ENCODE measurements at regions not wholly inside any gene's neighbourhood (a gene's known extent, or its start where the extent isn't known, plus 50 kb on each side); places are given as distances from the start of the nearest gene placed in this dataset.

- Histone ChIP-seq H3K9me3 (no peaks in the 10 kb centered on the region), H3K9ac (no peak overlapping the region), H3K27me3 (ENCODE audit: insufficient read depth) (no peaks in the 10 kb centered on the region), H3K27ac (ENCODE audit: low read depth in 2 of 2, low read length in 1 of 2) (no peak overlapping the region), H3K36me3 (replicated peaks in 1 of 2; ENCODE audit: control insufficient read depth in 1 of 2, insufficient read depth in 2 of 2, low read length in 1 of 2) (no peaks in the 10 kb centered on the region), H3K4me1 (ENCODE audit: control insufficient read depth in 1 of 2, insufficient read depth in 2 of 2, low read depth in 1 of 2, low read length in 1 of 2) (no peaks in the 10 kb centered on the region; a peak in 1 of 4 replicates), H2AFZ (ENCODE audit: low read depth) (no peak overlapping the region), H3F3A (replicated peaks; ENCODE audit: insufficient read depth) (no peaks in the 10 kb centered on the region), H3K9me2 (no peaks in the 10 kb centered on the region), H3K79me2 (ENCODE audit: insufficient read depth) (no peaks in the 10 kb centered on the region), H3K4me3 (ENCODE audit: low read depth in 2 of 2, low read length in 1 of 2) (no peak overlapping the region), H3K4me2 (no peak overlapping the region), H4K20me1 (ENCODE audit: insufficient read depth) (no peaks in the 10 kb centered on the region)
- DNase-seq = no peak
- POLR2A ChIA-PET = no interaction called here
- WGBS (ENCODE audit: low lambda C conversion rate) = 63% methylated on average over 5 of the region's 5 CpGs
- CTCF ChIA-PET = no interaction called here
- TF ChIP-seq RAD21 (IDR thresholded peaks at IDR 0.05; ENCODE audit: low read length) (no peak), SMC3 (IDR thresholded peaks at IDR 0.05; ENCODE audit: low read depth, low read length) (no peak), POLR2AphosphoS5 (IDR thresholded peaks at IDR 0.05; ENCODE audit: low read depth, low read length) (no peak), NRF1 (IDR thresholded peaks at IDR 0.05; ENCODE audit: low read depth, low read length) (no peak), FOXJ3 (CRISPR knock-in tag; IDR thresholded peaks at IDR 0.05) (no peak), MEF2A (IDR thresholded peaks at IDR 0.05; ENCODE audit: borderline replicate concordance, low read depth) (no peak), RCOR1 (IDR thresholded peaks at IDR 0.05; ENCODE audit: low read length) (no peak)
Measured at GRCh38 chr7:24042028-24042427, 242.0 kb upstream of the NPY start.

- no peaks in the 10 kb centered on the region for H3K36me3 ChIP-seq (replicated peaks in 1 of 2; ENCODE audit: control insufficient read depth in 1 of 2, insufficient read depth in 2 of 2, low read length in 1 of 2)
- no peak for DNase-seq
- H3K4me3 ChIP-seq (ENCODE audit: low read depth in 2 of 2, low read length in 1 of 2) = no peak overlapping the region
- CTCF ChIA-PET = interaction anchor here (1.1 to 2.0 kb wide), 5 partner anchors 9 to 185 kb away, joined by 3 to 5 read pairs (median 4); no protein-coding TSS in a partner anchor
- WGBS (ENCODE audit: low lambda C conversion rate) = 61% methylated on average over 2 of the region's 2 CpGs
- no peaks in the 10 kb centered on the region for H3K9me2 ChIP-seq
- TF ChIP-seq CTCF (IDR thresholded peaks at IDR 0.05) (no peak), REST (IDR thresholded peaks at IDR 0.05; ENCODE audit: low read depth, low read length) (no peak), USF1 (IDR thresholded peaks at IDR 0.05; ENCODE audit: borderline replicate concordance, low read depth) (no peak), CHD2 (IDR thresholded peaks at IDR 0.05; ENCODE audit: low read length, partially characterized antibody) (no peak), ZBTB33 (IDR thresholded peaks at IDR 0.05; ENCODE audit: borderline replicate concordance, low read depth) (no peak), YY1 (IDR thresholded peaks at IDR 0.05; ENCODE audit: low read depth) (no peak), SIN3A (IDR thresholded peaks at IDR 0.05; ENCODE audit: borderline replicate concordance, low read depth, low read length) (no peak), RAD21 (IDR thresholded peaks at IDR 0.05; ENCODE audit: low read length) (no peak), USF2 (IDR thresholded peaks at IDR 0.05; ENCODE audit: borderline replicate concordance, low read depth, low read length) (no peak), EP300 (IDR thresholded peaks at IDR 0.05; ENCODE audit: borderline replicate concordance in 1 of 2, low read depth in 1 of 2, low read length in 1 of 2) (no peak)
- H3K9me3 ChIP-seq = no peaks in the 10 kb centered on the region
- H3K27me3 ChIP-seq (ENCODE audit: insufficient read depth) = no peaks in the 10 kb centered on the region
- no peak overlapping the region for H2AFZ ChIP-seq (ENCODE audit: low read depth)
- no peaks in the 10 kb centered on the region for H3K79me2 ChIP-seq (ENCODE audit: insufficient read depth)
- peaks cover 6 to 10% of the 10 kb centered on the region in 2 experiments; a peak in 3 of 4 replicates for H3K4me1 ChIP-seq (ENCODE audit: control insufficient read depth in 1 of 2, insufficient read depth in 2 of 2, low read depth in 1 of 2, low read length in 1 of 2)
- no peak overlapping the region for H3K4me2 ChIP-seq
- no peak overlapping the region for H3K9ac ChIP-seq
- H4K20me1 ChIP-seq (ENCODE audit: insufficient read depth) = no peaks in the 10 kb centered on the region
- peaks cover 6% of the 10 kb centered on the region for H3F3A ChIP-seq (replicated peaks; ENCODE audit: insufficient read depth)
- H3K27ac ChIP-seq (ENCODE audit: low read depth in 2 of 2, low read length in 1 of 2) = no peak overlapping the region
- POLR2A ChIA-PET = no interaction called here
Measured at GRCh38 chr7:24049296-24049695, 234.7 kb upstream of the NPY start.

All from SK-N-SH (cell line).